ENCODE measurements at regions not wholly inside any gene's neighbourhood (a gene's known extent, or its start where the extent isn't known, plus 50 kb on each side); places are given as distances from the start of the nearest gene placed in this dataset.
A peak's percentile ranks its signal among the peaks of the same experiment; 100 is the strongest.
"Not testable (repeated sequence)": the region's sequence is repeated elsewhere in the genome, so short reads cannot be mapped to it uniquely, and the experiment has no call there.

- peak; percentile 4 for DNase-seq (ENCODE audit: low read depth)
- peak; percentile 56 for TF ChIP-seq CTCF (IDR thresholded peaks at IDR 0.05; ENCODE audit: control insufficient read depth, extremely low read depth, insufficient read depth)
- no peak overlapping the region for H3K4me3 ChIP-seq (ENCODE audit: low read depth, low read length)
These were observed 337.5 kb upstream of the KCND2 start for GRCh38 chr7:119935418-119936025.

- no peak for TF ChIP-seq CTCF (IDR thresholded peaks at IDR 0.05; ENCODE audit: control insufficient read depth, extremely low read depth, insufficient read depth)
- H3K4me3 ChIP-seq (ENCODE audit: low read depth, low read length) = no peak overlapping the region
- DNase-seq (ENCODE audit: low read depth) = no peak
These were observed 336.1 kb upstream of the KCND2 start for GRCh38 chr7:119936836-119937235.

- no peak for TF ChIP-seq CTCF (IDR thresholded peaks at IDR 0.05; ENCODE audit: control insufficient read depth, extremely low read depth, insufficient read depth)
- no peak overlapping the region for H3K4me3 ChIP-seq (ENCODE audit: low read depth, low read length)
- no peak for DNase-seq (ENCODE audit: low read depth)
These were observed 335.2 kb upstream of the KCND2 start for GRCh38 chr7:119937745-119938144.

- no peak for DNase-seq (ENCODE audit: low read depth)
- no peak overlapping the region for H3K4me3 ChIP-seq (ENCODE audit: low read depth, low read length)
- no peak for TF ChIP-seq CTCF (IDR thresholded peaks at IDR 0.05; ENCODE audit: control insufficient read depth, extremely low read depth, insufficient read depth)
These were observed 328.9 kb upstream of the KCND2 start for GRCh38 chr7:119943942-119944600.

- no peak for DNase-seq (ENCODE audit: low read depth)
- TF ChIP-seq CTCF (IDR thresholded peaks at IDR 0.05; ENCODE audit: control insufficient read depth, extremely low read depth, insufficient read depth) = no peak
These were observed 328.4 kb upstream of the KCND2 start for GRCh38 chr7:119944601-119944972.

GRCh38 chr7:119945822-119946221, 327.2 kb upstream of the KCND2 start:
- TF ChIP-seq CTCF (IDR thresholded peaks at IDR 0.05; ENCODE audit: control insufficient read depth, extremely low read depth, insufficient read depth) = no peak
- H3K4me3 ChIP-seq (ENCODE audit: low read depth, low read length) = no peak overlapping the region
- no peak for DNase-seq (ENCODE audit: low read depth)

More at GRCh38 chr7:119944601-119944972, 328.4 kb upstream of the KCND2 start:
- H3K4me3 ChIP-seq (ENCODE audit: low read depth, low read length) = no peak overlapping the region

- DNase-seq (ENCODE audit: low read depth) = no peak
- no peak for TF ChIP-seq CTCF (IDR thresholded peaks at IDR 0.05; ENCODE audit: control insufficient read depth, extremely low read depth, insufficient read depth)
- no peak overlapping the region for H3K4me3 ChIP-seq (ENCODE audit: low read depth, low read length)
These were observed 323.9 kb upstream of the KCND2 start for GRCh38 chr7:119949053-119949452.

GRCh38 chr7:119950390-119951041, 322.5 kb upstream of the KCND2 start:
- not testable (repeated sequence) for DNase-seq (ENCODE audit: low read depth); H3K4me3 ChIP-seq (ENCODE audit: low read depth, low read length)

GRCh38 chr7:119951614-119952013, 321.4 kb upstream of the KCND2 start:
- DNase-seq (ENCODE audit: low read depth); H3K4me3 ChIP-seq (ENCODE audit: low read depth, low read length): not testable (repeated sequence)

Measured in LNCaP clone FGC (cell line).